ENCODE measurements at regions not wholly inside any gene's neighbourhood (a gene's known extent, or its start where the extent isn't known, plus 50 kb on each side); places are given as distances from the start of the nearest gene placed in this dataset.

- Histone ChIP-seq H3K27ac (no peak overlapping the region), H3K9me3 (ENCODE audit: low read depth, low read length) (no peaks in the 10 kb centered on the region)
Measured at GRCh38 chr2:67666386-67667053, 269.4 kb downstream of the ETAA1 start.

GRCh38 chr2:67667054-67667908 is 270.1 kb downstream of the ETAA1 start:
- no peak overlapping the region for H3K27ac ChIP-seq
- no peak overlapping the region for H3K9ac ChIP-seq (ENCODE audit: insufficient read length)
- no peaks in the 10 kb centered on the region for H3K36me3 ChIP-seq (ENCODE audit: insufficient read depth, low read length)
- no peak for TF ChIP-seq FOXP2 (optimal IDR thresholded peaks at IDR 0.05; ENCODE audit: control extremely low read depth, extremely low read length, insufficient read depth)
- no peak for TF ChIP-seq POLR2AphosphoS5 (IDR thresholded peaks at IDR 0.05; ENCODE audit: borderline replicate concordance, low read depth, low read length)
- no peak for TF ChIP-seq EZH2 (IDR thresholded peaks at IDR 0.05)
- H3K4me3 ChIP-seq, result no peak overlapping the region
- H3K9me3 ChIP-seq (ENCODE audit: low read depth, low read length), result no peaks in the 10 kb centered on the region
- no peak for DNase-seq (ENCODE audit: low read depth, low spot score)

More at GRCh38 chr2:67666386-67667053, 269.4 kb downstream of the ETAA1 start:
- DNase-seq (ENCODE audit: low read depth, low spot score), result no peak
- TF ChIP-seq POLR2AphosphoS5 (IDR thresholded peaks at IDR 0.05; ENCODE audit: borderline replicate concordance, low read depth, low read length), result no peak
- TF ChIP-seq EZH2 (IDR thresholded peaks at IDR 0.05), result no peak
- TF ChIP-seq FOXP2 (optimal IDR thresholded peaks at IDR 0.05; ENCODE audit: control extremely low read depth, extremely low read length, insufficient read depth), result no peak
- no peaks in the 10 kb centered on the region for H3K36me3 ChIP-seq (ENCODE audit: insufficient read depth, low read length)
- no peak overlapping the region for H3K9ac ChIP-seq (ENCODE audit: insufficient read length)
- no peak overlapping the region for H3K4me3 ChIP-seq

GRCh38 chr2:67668538-67668937 is 271.4 kb downstream of the ETAA1 start:
- no peak overlapping the region for H3K9ac ChIP-seq (ENCODE audit: insufficient read length)
- no peaks in the 10 kb centered on the region for H3K36me3 ChIP-seq (ENCODE audit: insufficient read depth, low read length)
- no peak for DNase-seq (ENCODE audit: low read depth, low spot score)
- TF ChIP-seq FOXP2 (optimal IDR thresholded peaks at IDR 0.05; ENCODE audit: control extremely low read depth, extremely low read length, insufficient read depth) (no peak), POLR2AphosphoS5 (IDR thresholded peaks at IDR 0.05; ENCODE audit: borderline replicate concordance, low read depth, low read length) (no peak), EZH2 (IDR thresholded peaks at IDR 0.05) (no peak)
- no peak overlapping the region for H3K4me3 ChIP-seq
- H3K9me3 ChIP-seq (ENCODE audit: low read depth, low read length), result no peaks in the 10 kb centered on the region
- no peak overlapping the region for H3K27ac ChIP-seq

- Histone ChIP-seq H3K36me3 (ENCODE audit: insufficient read depth, low read length) (no peaks in the 10 kb centered on the region), H3K9me3 (ENCODE audit: low read depth, low read length) (no peaks in the 10 kb centered on the region), H3K27ac (no peak overlapping the region), H3K4me3 (no peak overlapping the region), H3K9ac (ENCODE audit: insufficient read length) (no peak overlapping the region)
- no peak for DNase-seq (ENCODE audit: low read depth, low spot score)
- TF ChIP-seq POLR2AphosphoS5 (IDR thresholded peaks at IDR 0.05; ENCODE audit: borderline replicate concordance, low read depth, low read length) (no peak), EZH2 (IDR thresholded peaks at IDR 0.05) (no peak), FOXP2 (optimal IDR thresholded peaks at IDR 0.05; ENCODE audit: control extremely low read depth, extremely low read length, insufficient read depth) (no peak)
Measured at GRCh38 chr2:67669168-67669567, 272.0 kb downstream of the ETAA1 start.

GRCh38 chr2:67669766-67670165 is 272.6 kb downstream of the ETAA1 start:
- TF ChIP-seq POLR2AphosphoS5 (IDR thresholded peaks at IDR 0.05; ENCODE audit: borderline replicate concordance, low read depth, low read length) (no peak), FOXP2 (optimal IDR thresholded peaks at IDR 0.05; ENCODE audit: control extremely low read depth, extremely low read length, insufficient read depth) (no peak), EZH2 (IDR thresholded peaks at IDR 0.05) (no peak)
- H3K36me3 ChIP-seq (ENCODE audit: insufficient read depth, low read length), result no peaks in the 10 kb centered on the region
- no peak overlapping the region for H3K9ac ChIP-seq (ENCODE audit: insufficient read length)
- no peak for DNase-seq (ENCODE audit: low read depth, low spot score)
- no peaks in the 10 kb centered on the region for H3K9me3 ChIP-seq (ENCODE audit: low read depth, low read length)
- no peak overlapping the region for H3K4me3 ChIP-seq
- H3K27ac ChIP-seq, result no peak overlapping the region

GRCh38 chr2:67670747-67671183 is 273.6 kb downstream of the ETAA1 start:
- Histone ChIP-seq H3K9me3 (ENCODE audit: low read depth, low read length) (no peaks in the 10 kb centered on the region), H3K4me3 (no peak overlapping the region), H3K9ac (ENCODE audit: insufficient read length) (no peak overlapping the region), H3K27ac (no peak overlapping the region), H3K36me3 (ENCODE audit: insufficient read depth, low read length) (no peaks in the 10 kb centered on the region)
- TF ChIP-seq POLR2AphosphoS5 (IDR thresholded peaks at IDR 0.05; ENCODE audit: borderline replicate concordance, low read depth, low read length) (no peak), EZH2 (IDR thresholded peaks at IDR 0.05) (no peak), FOXP2 (optimal IDR thresholded peaks at IDR 0.05; ENCODE audit: control extremely low read depth, extremely low read length, insufficient read depth) (no peak)
- DNase-seq (ENCODE audit: low read depth, low spot score), result no peak

GRCh38 chr2:67671464-67672450 is 274.6 kb downstream of the ETAA1 start:
- H3K9ac ChIP-seq (ENCODE audit: insufficient read length), result no peak overlapping the region
- no peak overlapping the region for H3K4me3 ChIP-seq
- no peaks in the 10 kb centered on the region for H3K9me3 ChIP-seq (ENCODE audit: low read depth, low read length)
- TF ChIP-seq FOXP2 (optimal IDR thresholded peaks at IDR 0.05; ENCODE audit: control extremely low read depth, extremely low read length, insufficient read depth) (no peak), EZH2 (IDR thresholded peaks at IDR 0.05) (no peak), POLR2AphosphoS5 (IDR thresholded peaks at IDR 0.05; ENCODE audit: borderline replicate concordance, low read depth, low read length) (no peak)
- no peak overlapping the region for H3K27ac ChIP-seq
- no peaks in the 10 kb centered on the region for H3K36me3 ChIP-seq (ENCODE audit: insufficient read depth, low read length)
- DNase-seq (ENCODE audit: low read depth, low spot score), result no peak

All from SK-N-MC (cell line).